ENCODE measurements at regions not wholly inside any gene's neighbourhood (a gene's known extent, or its start where the extent isn't known, plus 50 kb on each side); places are given as distances from the start of the nearest gene placed in this dataset.

DNA sequence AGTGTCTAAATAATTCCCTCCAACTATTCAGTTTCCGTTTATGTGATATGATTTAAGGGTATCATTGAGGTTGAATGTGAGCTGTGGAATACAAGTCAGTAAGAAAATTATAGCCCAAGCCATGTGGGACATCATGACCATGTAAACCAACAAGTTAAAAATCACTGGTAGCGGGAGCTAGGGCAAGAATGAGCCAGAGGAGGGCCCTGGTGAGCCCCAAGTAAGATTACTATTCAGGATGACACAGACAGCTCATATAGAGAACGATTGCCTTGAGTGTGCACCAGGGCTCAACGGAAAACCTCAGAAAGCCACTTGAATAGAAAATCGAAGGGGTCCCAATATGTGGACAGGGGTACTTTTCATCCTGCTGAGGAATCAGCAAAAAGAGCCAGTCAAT, 87.8 kb upstream of the RBMS1 start:
- Histone ChIP-seq H3K27me3 (ENCODE audit: control insufficient read depth, insufficient read depth, low read length) (no peaks in the 10 kb centered on the region; the same call in 1 of the 2 replicates), H3K9me3 (ENCODE audit: control insufficient read depth, insufficient read depth, low read depth, low read length) (no peaks in the 10 kb centered on the region), H3K4me3 (ENCODE audit: low read depth in 2 of 2, low read length in 2 of 2) (no peak overlapping the region), H3K4me1 (ENCODE audit: control insufficient read depth, insufficient read depth, low read length) (no peaks in the 10 kb centered on the region), H3K27ac (ENCODE audit: low read length) (no peak overlapping the region), H3K36me3 (ENCODE audit: control insufficient read depth, insufficient read depth, low read length) (no peaks in the 10 kb centered on the region)
- DNase-seq (ENCODE audit: low read depth, low spot score) (no peak), ATAC-seq (no peak)
- CTCF ChIA-PET, result no interaction called here
- BruUV-seq (replicated peaks), result no TSS peak
- POLR2A ChIA-PET, result no interaction called here
- TF ChIP-seq TCF7L2 (IDR thresholded peaks at IDR 0.05; ENCODE audit: low read depth, low read length), result no peak
- TF ChIP-seq, protein P1, sequence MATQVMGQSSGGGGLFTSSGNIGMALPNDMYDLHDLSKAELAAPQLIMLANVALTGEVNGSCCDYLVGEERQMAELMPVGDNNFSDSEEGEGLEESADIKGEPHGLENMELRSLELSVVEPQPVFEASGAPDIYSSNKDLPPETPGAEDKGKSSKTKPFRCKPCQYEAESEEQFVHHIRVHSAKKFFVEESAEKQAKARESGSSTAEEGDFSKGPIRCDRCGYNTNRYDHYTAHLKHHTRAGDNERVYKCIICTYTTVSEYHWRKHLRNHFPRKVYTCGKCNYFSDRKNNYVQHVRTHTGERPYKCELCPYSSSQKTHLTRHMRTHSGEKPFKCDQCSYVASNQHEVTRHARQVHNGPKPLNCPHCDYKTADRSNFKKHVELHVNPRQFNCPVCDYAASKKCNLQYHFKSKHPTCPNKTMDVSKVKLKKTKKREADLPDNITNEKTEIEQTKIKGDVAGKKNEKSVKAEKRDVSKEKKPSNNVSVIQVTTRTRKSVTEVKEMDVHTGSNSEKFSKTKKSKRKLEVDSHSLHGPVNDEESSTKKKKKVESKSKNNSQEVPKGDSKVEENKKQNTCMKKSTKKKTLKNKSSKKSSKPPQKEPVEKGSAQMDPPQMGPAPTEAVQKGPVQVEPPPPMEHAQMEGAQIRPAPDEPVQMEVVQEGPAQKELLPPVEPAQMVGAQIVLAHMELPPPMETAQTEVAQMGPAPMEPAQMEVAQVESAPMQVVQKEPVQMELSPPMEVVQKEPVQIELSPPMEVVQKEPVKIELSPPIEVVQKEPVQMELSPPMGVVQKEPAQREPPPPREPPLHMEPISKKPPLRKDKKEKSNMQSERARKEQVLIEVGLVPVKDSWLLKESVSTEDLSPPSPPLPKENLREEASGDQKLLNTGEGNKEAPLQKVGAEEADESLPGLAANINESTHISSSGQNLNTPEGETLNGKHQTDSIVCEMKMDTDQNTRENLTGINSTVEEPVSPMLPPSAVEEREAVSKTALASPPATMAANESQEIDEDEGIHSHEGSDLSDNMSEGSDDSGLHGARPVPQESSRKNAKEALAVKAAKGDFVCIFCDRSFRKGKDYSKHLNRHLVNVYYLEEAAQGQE (IDR thresholded peaks at IDR 0.05; ENCODE audit: insufficient read depth in 1 of 2, low read depth in 2 of 2, low read length in 1 of 2), result no peak
- TF ChIP-seq POLR2AphosphoS5 (IDR thresholded peaks at IDR 0.05; ENCODE audit: low read depth, low read length), result no peak
- TF ChIP-seq, protein P2, sequence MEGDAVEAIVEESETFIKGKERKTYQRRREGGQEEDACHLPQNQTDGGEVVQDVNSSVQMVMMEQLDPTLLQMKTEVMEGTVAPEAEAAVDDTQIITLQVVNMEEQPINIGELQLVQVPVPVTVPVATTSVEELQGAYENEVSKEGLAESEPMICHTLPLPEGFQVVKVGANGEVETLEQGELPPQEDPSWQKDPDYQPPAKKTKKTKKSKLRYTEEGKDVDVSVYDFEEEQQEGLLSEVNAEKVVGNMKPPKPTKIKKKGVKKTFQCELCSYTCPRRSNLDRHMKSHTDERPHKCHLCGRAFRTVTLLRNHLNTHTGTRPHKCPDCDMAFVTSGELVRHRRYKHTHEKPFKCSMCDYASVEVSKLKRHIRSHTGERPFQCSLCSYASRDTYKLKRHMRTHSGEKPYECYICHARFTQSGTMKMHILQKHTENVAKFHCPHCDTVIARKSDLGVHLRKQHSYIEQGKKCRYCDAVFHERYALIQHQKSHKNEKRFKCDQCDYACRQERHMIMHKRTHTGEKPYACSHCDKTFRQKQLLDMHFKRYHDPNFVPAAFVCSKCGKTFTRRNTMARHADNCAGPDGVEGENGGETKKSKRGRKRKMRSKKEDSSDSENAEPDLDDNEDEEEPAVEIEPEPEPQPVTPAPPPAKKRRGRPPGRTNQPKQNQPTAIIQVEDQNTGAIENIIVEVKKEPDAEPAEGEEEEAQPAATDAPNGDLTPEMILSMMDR (IDR thresholded peaks at IDR 0.05), result peak; percentile 17; the same call in 1 of the 2 replicates
- no peak for TF ChIP-seq SIN3A (IDR thresholded peaks at IDR 0.05; ENCODE audit: borderline replicate concordance, insufficient read depth, low read depth, low read length)
- in situ Hi-C loops (cut with HindIII; ENCODE audit: low pct_unique_long_range_greater_than_20kb, low sequenced_read_pairs) (no loop called here), intact Hi-C loops (cut with micrococcal nuclease; ENCODE audit: unreplicated experiment) (no loop called here)

DNA sequence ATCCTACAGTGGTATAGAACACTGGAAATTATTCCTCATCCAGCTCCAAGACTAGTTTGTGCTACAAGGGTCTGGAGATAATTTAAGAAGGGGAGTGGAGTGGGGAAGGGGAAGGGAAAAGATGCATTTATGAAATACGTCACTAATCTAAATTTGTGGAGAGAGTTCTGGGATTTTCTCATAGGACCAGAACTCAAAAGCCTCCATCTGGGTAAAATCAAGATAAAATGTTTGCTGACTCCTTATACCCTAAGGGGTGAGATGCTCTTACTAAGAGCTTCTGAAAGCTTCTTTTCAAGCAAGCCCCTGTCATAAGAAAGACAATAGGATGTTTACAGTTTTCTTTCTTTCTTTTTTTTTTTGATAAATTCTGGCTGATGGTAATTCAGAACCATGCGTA, 88.5 kb upstream of the RBMS1 start:
- intact Hi-C loops (cut with micrococcal nuclease; ENCODE audit: unreplicated experiment) (no loop called here), in situ Hi-C loops (cut with HindIII; ENCODE audit: low pct_unique_long_range_greater_than_20kb, low sequenced_read_pairs) (no loop called here)
- Histone ChIP-seq H3K4me3 (ENCODE audit: low read depth in 2 of 2, low read length in 2 of 2) (no peak overlapping the region), H3K27me3 (ENCODE audit: control insufficient read depth, insufficient read depth, low read length) (no peaks in the 10 kb centered on the region; the same call in 1 of the 2 replicates), H3K36me3 (ENCODE audit: control insufficient read depth, insufficient read depth, low read length) (no peaks in the 10 kb centered on the region), H3K9me3 (ENCODE audit: control insufficient read depth, insufficient read depth, low read depth, low read length) (no peaks in the 10 kb centered on the region), H3K27ac (ENCODE audit: low read length) (no peak overlapping the region; the same call in 1 of the 2 replicates), H3K4me1 (ENCODE audit: control insufficient read depth, insufficient read depth, low read length) (no peaks in the 10 kb centered on the region)
- ChIA-PET POLR2A (no interaction called here), CTCF (no interaction called here)
- TF ChIP-seq, protein P2 (IDR thresholded peaks at IDR 0.05), result no peak
- no peak for TF ChIP-seq SIN3A (IDR thresholded peaks at IDR 0.05; ENCODE audit: borderline replicate concordance, insufficient read depth, low read depth, low read length)
- TF ChIP-seq, protein P1 (IDR thresholded peaks at IDR 0.05; ENCODE audit: insufficient read depth in 1 of 2, low read depth in 2 of 2, low read length in 1 of 2), result no peak
- TF ChIP-seq TCF7L2 (IDR thresholded peaks at IDR 0.05; ENCODE audit: low read depth, low read length), result no peak
- no peak for TF ChIP-seq POLR2AphosphoS5 (IDR thresholded peaks at IDR 0.05; ENCODE audit: low read depth, low read length)
- ATAC-seq (no peak), DNase-seq (ENCODE audit: low read depth, low spot score) (no peak)
- BruUV-seq (replicated peaks), result no TSS peak

Measured in Panc1 (cell line).